ENCODE measurements at regions not wholly inside any gene's neighbourhood (a gene's known extent, or its start where the extent isn't known, plus 50 kb on each side); places are given as distances from the start of the nearest gene placed in this dataset.

DNA sequence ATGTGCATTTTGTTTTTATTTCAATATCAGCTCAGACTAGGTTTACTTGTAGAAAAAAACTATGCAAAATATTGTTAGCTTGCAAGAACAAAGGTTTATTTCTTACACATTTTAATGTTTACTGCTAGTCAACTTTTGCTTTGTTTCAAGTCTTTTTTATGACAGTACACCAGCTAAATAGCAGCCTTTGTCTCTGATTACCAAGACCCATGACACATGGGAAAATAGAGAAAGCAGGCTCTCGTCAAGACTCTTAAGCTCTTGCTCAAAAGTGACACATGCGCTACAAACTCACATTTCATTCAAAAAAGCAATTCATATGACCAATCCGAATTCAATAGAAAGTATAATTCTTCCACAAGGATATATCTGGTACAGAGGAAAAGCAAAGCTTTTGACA lies 642.3 kb upstream of the SLITRK1 start:
- H3K27ac Mint-ChIP-seq = no peak overlapping the region
- no peaks in the 10 kb centered on the region for H3K36me3 Mint-ChIP-seq

DNA sequence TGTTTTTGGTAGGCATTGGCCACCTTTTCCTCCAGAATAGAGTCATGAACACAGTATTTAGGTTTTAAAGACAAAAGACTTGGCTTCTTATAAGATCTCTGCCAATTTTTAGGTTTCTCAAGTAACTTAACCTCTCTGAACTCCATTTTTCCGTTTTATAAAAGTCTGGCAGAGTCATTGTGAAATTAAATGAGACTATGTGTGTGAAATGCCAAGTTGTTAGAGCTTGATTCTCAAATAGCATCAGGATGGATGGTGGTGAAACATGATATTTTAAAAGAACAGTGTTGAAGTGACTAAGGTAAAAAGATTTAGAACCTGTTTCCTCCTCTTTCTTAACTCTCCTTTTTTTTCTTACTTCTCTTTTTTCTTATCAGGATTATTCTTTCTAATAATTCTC lies 617.7 kb upstream of the SLITRK1 start:
- Histone ChIP-seq H3K9ac (no peak overlapping the region), H3K4me3 (no peak overlapping the region), H2AFZ (replicated peaks) (no peak overlapping the region), H3K4me2 (no peak overlapping the region), H3K9me3 (ENCODE audit: low read depth) (no peaks in the 10 kb centered on the region), H3K27me3 (no peaks in the 10 kb centered on the region), H4K20me1 (ENCODE audit: low read depth) (no peaks in the 10 kb centered on the region), H3K4me1 (no peaks in the 10 kb centered on the region), H3F3A (ENCODE audit: low read depth) (no peaks in the 10 kb centered on the region), H3K27ac (no peak overlapping the region), H3K79me2 (ENCODE audit: low read depth) (no peaks in the 10 kb centered on the region), H3K36me3 (no peaks in the 10 kb centered on the region)
- DNase-seq (ENCODE audit: low spot score) = no peak
- Mint-ChIP-seq H3K27ac (no peak overlapping the region), H3K4me1 (no peaks in the 10 kb centered on the region), H3K27me3 (ENCODE audit: insufficient read depth, low read depth) (no peaks in the 10 kb centered on the region), H3K36me3 (no peaks in the 10 kb centered on the region), H3K4me3 (no peak overlapping the region), H3K9me3 (peaks cover 3% of the 10 kb centered on the region)
- no peak for TF ChIP-seq EZH2phosphoT487 (IDR thresholded peaks at IDR 0.05)
- TF ChIP-seq, protein P1, sequence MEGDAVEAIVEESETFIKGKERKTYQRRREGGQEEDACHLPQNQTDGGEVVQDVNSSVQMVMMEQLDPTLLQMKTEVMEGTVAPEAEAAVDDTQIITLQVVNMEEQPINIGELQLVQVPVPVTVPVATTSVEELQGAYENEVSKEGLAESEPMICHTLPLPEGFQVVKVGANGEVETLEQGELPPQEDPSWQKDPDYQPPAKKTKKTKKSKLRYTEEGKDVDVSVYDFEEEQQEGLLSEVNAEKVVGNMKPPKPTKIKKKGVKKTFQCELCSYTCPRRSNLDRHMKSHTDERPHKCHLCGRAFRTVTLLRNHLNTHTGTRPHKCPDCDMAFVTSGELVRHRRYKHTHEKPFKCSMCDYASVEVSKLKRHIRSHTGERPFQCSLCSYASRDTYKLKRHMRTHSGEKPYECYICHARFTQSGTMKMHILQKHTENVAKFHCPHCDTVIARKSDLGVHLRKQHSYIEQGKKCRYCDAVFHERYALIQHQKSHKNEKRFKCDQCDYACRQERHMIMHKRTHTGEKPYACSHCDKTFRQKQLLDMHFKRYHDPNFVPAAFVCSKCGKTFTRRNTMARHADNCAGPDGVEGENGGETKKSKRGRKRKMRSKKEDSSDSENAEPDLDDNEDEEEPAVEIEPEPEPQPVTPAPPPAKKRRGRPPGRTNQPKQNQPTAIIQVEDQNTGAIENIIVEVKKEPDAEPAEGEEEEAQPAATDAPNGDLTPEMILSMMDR (IDR thresholded peaks at IDR 0.05) = no peak
- no peak for TF ChIP-seq EZH2 (IDR thresholded peaks at IDR 0.05)

More for the DNA sequence above, 642.3 kb upstream of the SLITRK1 start:
- H3K9me3 Mint-ChIP-seq = no peaks in the 10 kb centered on the region
- H3K4me2 ChIP-seq = no peak overlapping the region
- no peaks in the 10 kb centered on the region for H3K4me1 Mint-ChIP-seq
- H3K9ac ChIP-seq = no peak overlapping the region
- no peaks in the 10 kb centered on the region for H3F3A ChIP-seq (ENCODE audit: low read depth)
- H3K4me3 ChIP-seq = no peak overlapping the region
- no peak overlapping the region for H3K27ac ChIP-seq
- H3K36me3 ChIP-seq = no peaks in the 10 kb centered on the region
- H3K4me1 ChIP-seq = no peaks in the 10 kb centered on the region
- TF ChIP-seq EZH2 (IDR thresholded peaks at IDR 0.05) (no peak), EZH2phosphoT487 (IDR thresholded peaks at IDR 0.05) (no peak)
- TF ChIP-seq, protein P1 (IDR thresholded peaks at IDR 0.05) = no peak
- H3K27me3 Mint-ChIP-seq (ENCODE audit: insufficient read depth, low read depth) = peaks cover 2% of the 10 kb centered on the region
- H3K4me3 Mint-ChIP-seq = no peak overlapping the region
- H3K27me3 ChIP-seq = no peaks in the 10 kb centered on the region
- no peak for DNase-seq (ENCODE audit: low spot score)
- no peak overlapping the region for H2AFZ ChIP-seq (replicated peaks)
- no peaks in the 10 kb centered on the region for H3K79me2 ChIP-seq (ENCODE audit: low read depth)
- H3K9me3 ChIP-seq (ENCODE audit: low read depth) = no peaks in the 10 kb centered on the region
- no peaks in the 10 kb centered on the region for H4K20me1 ChIP-seq (ENCODE audit: low read depth)

DNA sequence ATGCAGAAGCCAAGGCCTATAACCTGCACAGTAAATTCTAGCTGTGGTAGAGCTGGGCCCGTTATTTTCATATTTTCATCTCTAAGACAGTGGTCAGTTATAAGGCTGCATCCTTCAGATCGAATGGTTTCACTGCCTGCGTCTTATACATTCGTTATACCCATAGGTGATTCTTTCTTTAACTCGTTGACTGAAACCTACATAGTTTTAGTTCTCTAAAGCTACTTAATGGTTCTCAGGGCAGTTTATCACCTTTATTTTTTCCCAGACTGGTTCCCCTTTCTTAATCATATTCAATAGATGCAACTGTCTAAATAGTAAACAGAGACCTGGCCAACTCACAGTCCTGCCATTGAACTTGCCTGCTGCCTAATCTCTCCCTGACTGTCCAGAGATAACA lies 615.3 kb upstream of the SLITRK1 start:
- Mint-ChIP-seq H3K36me3 (no peaks in the 10 kb centered on the region), H3K9me3 (peaks cover 3% of the 10 kb centered on the region), H3K4me1 (no peaks in the 10 kb centered on the region), H3K27me3 (ENCODE audit: insufficient read depth, low read depth) (no peaks in the 10 kb centered on the region), H3K27ac (no peak overlapping the region), H3K4me3 (no peak overlapping the region)
- H2AFZ ChIP-seq (replicated peaks) = no peak overlapping the region
- H3K79me2 ChIP-seq (ENCODE audit: low read depth) = no peaks in the 10 kb centered on the region
- no peaks in the 10 kb centered on the region for H4K20me1 ChIP-seq (ENCODE audit: low read depth)
- no peaks in the 10 kb centered on the region for H3K36me3 ChIP-seq
- no peak overlapping the region for H3K9ac ChIP-seq
- H3K4me3 ChIP-seq = no peak overlapping the region
- H3K9me3 ChIP-seq (ENCODE audit: low read depth) = no peaks in the 10 kb centered on the region
- no peaks in the 10 kb centered on the region for H3F3A ChIP-seq (ENCODE audit: low read depth)
- DNase-seq (ENCODE audit: low spot score) = no peak
- no peak overlapping the region for H3K27ac ChIP-seq
- no peaks in the 10 kb centered on the region for H3K4me1 ChIP-seq
- no peaks in the 10 kb centered on the region for H3K27me3 ChIP-seq
- TF ChIP-seq EZH2 (IDR thresholded peaks at IDR 0.05) (no peak), EZH2phosphoT487 (IDR thresholded peaks at IDR 0.05) (no peak)
- TF ChIP-seq, protein P1 (IDR thresholded peaks at IDR 0.05) = no peak
- H3K4me2 ChIP-seq = no peak overlapping the region
